HepG2 (cell line): ENCODE measurements at regions not wholly inside any gene's neighbourhood (a gene's known extent, or its start where the extent isn't known, plus 50 kb on each side); places are given as distances from the start of the nearest gene placed in this dataset.

ENCODE experiments used
- ARHGAP35 ChIP-seq: sonication (generic); formaldehyde crosslinking; IDR thresholded peaks from 2 replicates; pipeline ENCODE4 v1.9.0; 2022; ENCODE audit warnings: mild to moderate bottlenecking, inconsistent platforms, moderate library complexity, missing genetic modification reagents, borderline replicate concordance
- BHLHE40 ChIP-seq: IDR thresholded peaks from 2 replicates; pipeline ENCODE4 v1.6.1; 2011; ENCODE audit warnings: low read length, improper control_type of control experiment
- CBFB ChIP-seq: sonication (generic); formaldehyde crosslinking; IDR thresholded peaks from 2 replicates; pipeline ENCODE4 v1.4.0; 2020; ENCODE audit warnings: missing genetic modification reagents
- KMT2A ChIP-seq: sonication (generic); formaldehyde crosslinking; IDR thresholded peaks from 2 replicates; pipeline ENCODE4 v1.4.0; 2020; ENCODE audit warnings: missing genetic modification reagents
- NFIB ChIP-seq: sonication (generic); formaldehyde crosslinking; IDR thresholded peaks from 2 replicates; pipeline ENCODE4 v1.9.0; 2021; ENCODE audit warnings: missing genetic modification reagents, mild to moderate bottlenecking, borderline replicate concordance
- NR3C1 ChIP-seq: sonication (generic); formaldehyde crosslinking; IDR thresholded peaks from 2 replicates; pipeline ENCODE4 v1.4.0; 2020; ENCODE audit warnings: missing genetic modification reagents
- PAX8 ChIP-seq: sonication (generic); formaldehyde crosslinking; IDR thresholded peaks from 2 replicates; pipeline ENCODE4 v1.8.0; 2022; ENCODE audit warnings: mild to moderate bottlenecking, missing genetic modification reagents, borderline replicate concordance
- PHF21A ChIP-seq: sonication (generic); formaldehyde crosslinking; IDR thresholded peaks from 2 replicates; pipeline ENCODE4 v1.5.0; 2020; ENCODE audit warnings: mild to moderate bottlenecking, missing genetic modification reagents
- PRMT3 ChIP-seq: sonication (generic); formaldehyde crosslinking; IDR thresholded peaks from 2 replicates; pipeline ENCODE4 v1.8.1; 2022; ENCODE audit warnings: low read depth, mild to moderate bottlenecking, moderate library complexity, missing genetic modification reagents, borderline replicate concordance
- RAD51 ChIP-seq: fragments of 450-650 bp; IDR thresholded peaks from 2 replicates; pipeline ENCODE4 v1.6.1; 2016; ENCODE audit warnings: borderline replicate concordance
- RARG ChIP-seq: sonication (generic); formaldehyde crosslinking; IDR thresholded peaks from 2 replicates; pipeline ENCODE4 v1.4.0; 2020; ENCODE audit warnings: low read depth, mild to moderate bottlenecking, missing genetic modification reagents
- REXO4 ChIP-seq: sonication (generic); formaldehyde crosslinking; IDR thresholded peaks from 2 replicates; pipeline ENCODE4 v1.8.0; 2022; ENCODE audit warnings: missing genetic modification reagents, mild to moderate bottlenecking, borderline replicate concordance
- RFXAP ChIP-seq: sonication (generic); formaldehyde crosslinking; IDR thresholded peaks from 2 replicates; pipeline ENCODE4 v1.4.0; 2020; ENCODE audit warnings: missing genetic modification reagents, borderline replicate concordance
- SPEN ChIP-seq: sonication (generic); formaldehyde crosslinking; IDR thresholded peaks from 2 replicates; pipeline ENCODE4 v1.5.1; 2020; ENCODE audit warnings: low read depth, mild to moderate bottlenecking, missing genetic modification reagents
- THAP11 ChIP-seq: IDR thresholded peaks from 2 replicates; pipeline ENCODE4 v1.6.1; 2016; ENCODE audit warnings: missing biosample characterization, missing genetic modification reagents
- ZNF441 ChIP-seq: sonication (generic); formaldehyde crosslinking; IDR thresholded peaks from 2 replicates; pipeline ENCODE4 v1.7.0; 2021; ENCODE audit warnings: missing genetic modification reagents, borderline replicate concordance
- ZNF713 ChIP-seq: sonication (generic); formaldehyde crosslinking; IDR thresholded peaks from 2 replicates; pipeline ENCODE4 v1.4.0; 2020; ENCODE audit warnings: mild to moderate bottlenecking, missing genetic modification reagents
- ZSCAN31 ChIP-seq: sonication (generic); formaldehyde crosslinking; IDR thresholded peaks from 2 replicates; pipeline ENCODE4 v1.5.0; 2020; ENCODE audit warnings: low read depth, mild to moderate bottlenecking, missing genetic modification reagents
- TF ChIP-seq, protein P1 (sequence below): sonication (generic); formaldehyde crosslinking; IDR thresholded peaks from 2 replicates; pipeline ENCODE4 v1.5.1; 2020; ENCODE audit warnings: mild to moderate bottlenecking, missing genetic modification reagents, moderate library complexity
- TF ChIP-seq, protein P2 (sequence below): sonication (generic); formaldehyde crosslinking; IDR thresholded peaks from 2 replicates; pipeline ENCODE4 v1.9.0; 2021; ENCODE audit warnings: missing genetic modification reagents, borderline replicate concordance
- TF ChIP-seq, protein P3 (sequence below): sonication (generic); formaldehyde crosslinking; IDR thresholded peaks from 2 replicates; pipeline ENCODE4 v1.8.0; 2022; ENCODE audit warnings: mild to moderate bottlenecking, missing genetic modification reagents, moderate library complexity
- TF ChIP-seq, protein P4 (sequence below): sonication (generic); formaldehyde crosslinking; IDR thresholded peaks from 2 replicates; pipeline ENCODE4 v1.4.0; 2020; ENCODE audit warnings: missing genetic modification reagents

DNA sequence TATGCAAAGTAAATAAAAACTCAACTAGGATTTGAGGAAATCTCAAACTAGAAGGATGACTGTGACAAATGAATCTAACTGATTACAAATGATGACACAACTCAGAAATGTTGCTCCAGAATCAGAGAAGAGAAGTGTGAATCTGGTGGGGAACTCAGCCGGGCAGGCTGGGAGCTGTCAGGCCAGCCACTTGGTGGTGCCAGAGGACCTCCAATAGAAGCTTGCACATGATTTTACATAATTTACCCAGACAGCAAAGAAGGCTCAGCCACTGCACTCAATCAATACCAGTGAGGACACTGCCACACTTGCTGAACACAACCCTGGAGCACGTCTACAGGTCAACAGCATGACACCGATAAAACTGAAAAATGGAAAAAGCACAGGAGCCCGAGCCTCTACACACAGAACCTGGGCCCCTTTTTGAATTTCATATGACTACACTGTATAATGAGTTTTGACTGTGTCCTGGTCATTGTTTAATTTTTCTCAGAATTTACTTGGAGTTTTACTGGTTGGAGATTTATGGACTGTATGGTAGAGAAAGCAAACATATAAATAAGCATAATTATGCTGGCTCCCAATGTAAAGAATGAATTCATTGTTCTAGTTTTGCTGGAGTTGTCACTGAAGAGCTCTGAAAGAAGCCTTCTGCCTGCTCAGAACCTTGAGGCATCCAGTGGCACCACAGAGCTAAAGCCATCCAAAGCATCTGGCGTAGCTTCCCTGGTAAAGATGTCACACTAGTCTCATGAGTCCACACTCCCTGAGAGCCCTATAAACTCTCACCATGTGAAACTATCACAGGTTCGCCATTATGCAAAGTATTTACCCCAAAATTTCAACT lies 296.5 kb downstream of the THBS2 start (continued):
- TF ChIP-seq, protein P1, sequence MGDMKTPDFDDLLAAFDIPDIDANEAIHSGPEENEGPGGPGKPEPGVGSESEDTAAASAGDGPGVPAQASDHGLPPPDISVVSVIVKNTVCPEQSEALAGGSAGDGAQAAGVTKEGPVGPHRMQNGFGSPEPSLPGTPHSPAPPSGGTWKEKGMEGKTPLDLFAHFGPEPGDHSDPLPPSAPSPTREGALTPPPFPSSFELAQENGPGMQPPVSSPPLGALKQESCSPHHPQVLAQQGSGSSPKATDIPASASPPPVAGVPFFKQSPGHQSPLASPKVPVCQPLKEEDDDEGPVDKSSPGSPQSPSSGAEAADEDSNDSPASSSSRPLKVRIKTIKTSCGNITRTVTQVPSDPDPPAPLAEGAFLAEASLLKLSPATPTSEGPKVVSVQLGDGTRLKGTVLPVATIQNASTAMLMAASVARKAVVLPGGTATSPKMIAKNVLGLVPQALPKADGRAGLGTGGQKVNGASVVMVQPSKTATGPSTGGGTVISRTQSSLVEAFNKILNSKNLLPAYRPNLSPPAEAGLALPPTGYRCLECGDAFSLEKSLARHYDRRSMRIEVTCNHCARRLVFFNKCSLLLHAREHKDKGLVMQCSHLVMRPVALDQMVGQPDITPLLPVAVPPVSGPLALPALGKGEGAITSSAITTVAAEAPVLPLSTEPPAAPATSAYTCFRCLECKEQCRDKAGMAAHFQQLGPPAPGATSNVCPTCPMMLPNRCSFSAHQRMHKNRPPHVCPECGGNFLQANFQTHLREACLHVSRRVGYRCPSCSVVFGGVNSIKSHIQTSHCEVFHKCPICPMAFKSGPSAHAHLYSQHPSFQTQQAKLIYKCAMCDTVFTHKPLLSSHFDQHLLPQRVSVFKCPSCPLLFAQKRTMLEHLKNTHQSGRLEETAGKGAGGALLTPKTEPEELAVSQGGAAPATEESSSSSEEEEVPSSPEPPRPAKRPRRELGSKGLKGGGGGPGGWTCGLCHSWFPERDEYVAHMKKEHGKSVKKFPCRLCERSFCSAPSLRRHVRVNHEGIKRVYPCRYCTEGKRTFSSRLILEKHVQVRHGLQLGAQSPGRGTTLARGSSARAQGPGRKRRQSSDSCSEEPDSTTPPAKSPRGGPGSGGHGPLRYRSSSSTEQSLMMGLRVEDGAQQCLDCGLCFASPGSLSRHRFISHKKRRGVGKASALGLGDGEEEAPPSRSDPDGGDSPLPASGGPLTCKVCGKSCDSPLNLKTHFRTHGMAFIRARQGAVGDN, result no peak
- TF ChIP-seq PAX8 (CRISPR knock-in tag) (no peak), PRMT3 (CRISPR knock-in tag) (no peak), BHLHE40 (peak; percentile 68), ZSCAN31 (CRISPR knock-in tag) (peak; percentile 32; the same call in 1 of the 2 replicates), NR3C1 (CRISPR knock-in tag) (no peak), RFXAP (CRISPR knock-in tag) (0 out of 2 replicates have a peak, but pooled peaks have one; percentile 16), RARG (CRISPR knock-in tag) (no peak), ARHGAP35 (no peak), ZNF713 (CRISPR knock-in tag) (no peak), ZNF441 (CRISPR knock-in tag) (no peak), PHF21A (CRISPR knock-in tag) (no peak), THAP11 (CRISPR knock-in tag) (peak; percentile 40; the same call in 1 of the 2 replicates), SPEN (CRISPR knock-in tag) (no peak), KMT2A (CRISPR knock-in tag) (no peak), RAD51 (no peak), CBFB (CRISPR knock-in tag) (no peak), NFIB (CRISPR knock-in tag) (no peak), REXO4 (CRISPR knock-in tag) (no peak)
- TF ChIP-seq, protein P2, sequence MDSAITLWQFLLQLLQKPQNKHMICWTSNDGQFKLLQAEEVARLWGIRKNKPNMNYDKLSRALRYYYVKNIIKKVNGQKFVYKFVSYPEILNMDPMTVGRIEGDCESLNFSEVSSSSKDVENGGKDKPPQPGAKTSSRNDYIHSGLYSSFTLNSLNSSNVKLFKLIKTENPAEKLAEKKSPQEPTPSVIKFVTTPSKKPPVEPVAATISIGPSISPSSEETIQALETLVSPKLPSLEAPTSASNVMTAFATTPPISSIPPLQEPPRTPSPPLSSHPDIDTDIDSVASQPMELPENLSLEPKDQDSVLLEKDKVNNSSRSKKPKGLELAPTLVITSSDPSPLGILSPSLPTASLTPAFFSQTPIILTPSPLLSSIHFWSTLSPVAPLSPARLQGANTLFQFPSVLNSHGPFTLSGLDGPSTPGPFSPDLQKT (CRISPR knock-in tag), result no peak
- TF ChIP-seq, protein P3, sequence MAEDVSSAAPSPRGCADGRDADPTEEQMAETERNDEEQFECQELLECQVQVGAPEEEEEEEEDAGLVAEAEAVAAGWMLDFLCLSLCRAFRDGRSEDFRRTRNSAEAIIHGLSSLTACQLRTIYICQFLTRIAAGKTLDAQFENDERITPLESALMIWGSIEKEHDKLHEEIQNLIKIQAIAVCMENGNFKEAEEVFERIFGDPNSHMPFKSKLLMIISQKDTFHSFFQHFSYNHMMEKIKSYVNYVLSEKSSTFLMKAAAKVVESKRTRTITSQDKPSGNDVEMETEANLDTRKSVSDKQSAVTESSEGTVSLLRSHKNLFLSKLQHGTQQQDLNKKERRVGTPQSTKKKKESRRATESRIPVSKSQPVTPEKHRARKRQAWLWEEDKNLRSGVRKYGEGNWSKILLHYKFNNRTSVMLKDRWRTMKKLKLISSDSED (CRISPR knock-in tag), result no peak
- TF ChIP-seq, protein P4, sequence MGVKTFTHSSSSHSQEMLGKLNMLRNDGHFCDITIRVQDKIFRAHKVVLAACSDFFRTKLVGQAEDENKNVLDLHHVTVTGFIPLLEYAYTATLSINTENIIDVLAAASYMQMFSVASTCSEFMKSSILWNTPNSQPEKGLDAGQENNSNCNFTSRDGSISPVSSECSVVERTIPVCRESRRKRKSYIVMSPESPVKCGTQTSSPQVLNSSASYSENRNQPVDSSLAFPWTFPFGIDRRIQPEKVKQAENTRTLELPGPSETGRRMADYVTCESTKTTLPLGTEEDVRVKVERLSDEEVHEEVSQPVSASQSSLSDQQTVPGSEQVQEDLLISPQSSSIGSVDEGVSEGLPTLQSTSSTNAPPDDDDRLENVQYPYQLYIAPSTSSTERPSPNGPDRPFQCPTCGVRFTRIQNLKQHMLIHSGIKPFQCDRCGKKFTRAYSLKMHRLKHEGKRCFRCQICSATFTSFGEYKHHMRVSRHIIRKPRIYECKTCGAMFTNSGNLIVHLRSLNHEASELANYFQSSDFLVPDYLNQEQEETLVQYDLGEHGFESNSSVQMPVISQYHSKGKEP, result no peak
